Body of pancreas (tissue), 4 donors: ENCODE measurements at regions not wholly inside any gene's neighbourhood (a gene's known extent, or its start where the extent isn't known, plus 50 kb on each side); places are given as distances from the start of the nearest gene placed in this dataset.

Experiments used
- ATAC-seq: fragments of 150-250 bp; one replicate; pipeline ENCODE4 v1.9.1; 2016
- DNase-seq, 4 donors: peaks; one replicate each; pipeline ENCODE4 v3.0.0-alpha.2; 2019
- H3K27ac ChIP-seq, 4 donors: fragments of 200-600 bp; sonication (generic); 1 replicate in 3 of 4; 2 replicates in 1 of 4; pipeline versions ENCODE4 v1.5.1 to v1.6.1; 2016 to 2019; ENCODE audit warnings: mild to moderate bottlenecking in 1 of 4, mixed read lengths in 1 of 4, moderate library complexity in 1 of 4
- H3K27me3 ChIP-seq, 2 donors: fragments of 200-600 bp; sonication (generic); one replicate each; pipeline ENCODE4 v1.6.0; 2016; ENCODE audit warnings: mild to moderate bottlenecking in 1 of 2
- H3K36me3 ChIP-seq, 2 donors: fragments of 200-600 bp; sonication (generic); replicated peaks in 1 of 2; 2 replicates each; pipeline ENCODE4 v1.5.1; 2016; ENCODE audit warnings: low read depth in 2 of 2; ENCODE audit not compliant: insufficient read depth in 1 of 2
- H3K4me1 ChIP-seq: fragments of 200-600 bp; sonication (generic); one replicate; pipeline ENCODE4 v1.6.0; 2016
- H3K4me3 ChIP-seq, 2 donors: fragments of 200-600 bp; sonication (generic); 1 replicate in 1 of 2; 2 replicates in 1 of 2; pipeline ENCODE4 v1.5.1; 2016 to 2019
- H3K9me3 ChIP-seq, 3 donors: fragments of 200-600 bp; sonication (generic); 1 replicate in 2 of 3; 2 replicates in 1 of 3; pipeline ENCODE4 v1.5.1; 2016
- CTCF ChIP-seq, 7 experiments: fragments of 450-650 bp in 4 of 7; fragments of 200-600 bp in 3 of 7; sonication (generic) in 3 of 7; IDR thresholded peaks; one replicate each; pipeline ENCODE4 v1.5.1; 2016 to 2019; ENCODE audit warnings: antibody characterized with exemption in 7 of 7
- POLR2A ChIP-seq, 3 donors: fragments of 450-650 bp; IDR thresholded peaks; one replicate each; pipeline ENCODE4 v1.6.1; 2016; ENCODE audit warnings: antibody characterized with exemption in 3 of 3, mild to moderate bottlenecking in 2 of 3
- WGBS, 2 donors: methylation state at CpG; one replicate each; pipeline ENCODE4 v1.1.5; 2017; 5-methylcytosine and 5-hydroxymethylcytosine counted together
- intact Hi-C: fragments of 100-400 bp; cut with DNase I; formaldehyde crosslinking; loops from one replicate; pipeline ENCODE4 v1.15.1; 2023

DNA sequence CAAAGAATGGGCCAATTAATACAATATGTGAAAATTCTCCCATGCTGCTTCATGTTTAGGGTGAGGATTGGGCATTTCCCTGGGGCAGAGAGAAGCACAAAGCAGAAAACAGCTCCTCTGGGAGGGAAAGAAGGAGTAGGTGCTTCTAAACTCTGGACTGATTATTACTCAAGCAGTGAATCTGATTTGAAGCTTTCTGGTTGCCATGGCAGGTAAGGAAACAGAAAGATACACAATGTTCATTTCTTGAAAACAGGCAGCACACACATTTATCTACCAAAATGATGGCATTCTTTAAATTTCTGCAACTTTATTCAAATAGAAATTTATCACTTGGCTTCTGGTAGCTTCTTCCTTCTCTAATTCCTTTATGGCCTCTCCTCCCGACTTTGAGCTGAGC, 305.4 kb upstream of the CHD6 start:
- DNase-seq, result no peak
- peaks cover 0 to 13% of the 10 kb centered on the region in 2 donors for H3K27me3 ChIP-seq
- no peak for ATAC-seq
- H3K4me3 ChIP-seq, result no peak overlapping the region
- no peak overlapping the region for H3K27ac ChIP-seq
- intact Hi-C loops, result no loop called here
- TF ChIP-seq POLR2A (IDR thresholded peaks at IDR 0.05), result no peak
- no peak for TF ChIP-seq CTCF (IDR thresholded peaks at IDR 0.05)
- H3K4me1 ChIP-seq, result no peaks in the 10 kb centered on the region
- no peaks in the 10 kb centered on the region for H3K36me3 ChIP-seq
- no peaks in the 10 kb centered on the region for H3K9me3 ChIP-seq
- WGBS, 2 donors, result 20 to 31% methylated on average over 1 of the region's 1 CpG

DNA sequence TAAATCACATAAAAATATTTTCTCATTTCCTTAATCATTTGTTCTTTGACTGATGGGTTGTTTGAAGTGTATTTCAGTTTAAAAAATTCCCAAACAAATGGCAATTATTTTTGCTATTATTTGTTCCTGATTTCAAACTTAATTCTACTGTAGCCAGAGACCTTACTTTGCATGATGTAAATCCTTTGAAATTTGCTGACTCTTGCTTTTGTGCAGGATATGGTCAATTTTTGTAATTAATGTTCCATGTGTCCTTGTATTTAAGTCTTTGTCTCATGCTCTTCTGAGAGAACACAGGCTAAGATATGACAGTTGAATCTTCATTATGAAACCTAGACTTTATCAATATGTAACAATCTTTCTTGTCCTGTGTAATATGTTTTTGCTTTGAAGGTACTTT, 295.0 kb upstream of the CHD6 start:
- DNase-seq (no peak), ATAC-seq (no peak)
- no peaks in the 10 kb centered on the region for H3K27me3 ChIP-seq
- no peaks in the 10 kb centered on the region for H3K4me1 ChIP-seq
- intact Hi-C loops, result no loop called here
- H3K9me3 ChIP-seq, result peaks cover 0 to 7% (median 0%) of the 10 kb centered on the region in 3 donors
- H3K36me3 ChIP-seq, result no peaks in the 10 kb centered on the region
- TF ChIP-seq POLR2A (IDR thresholded peaks at IDR 0.05) (no peak), CTCF (IDR thresholded peaks at IDR 0.05) (no peak)
- H3K4me3 ChIP-seq, result no peak overlapping the region
- H3K27ac ChIP-seq, result no peak overlapping the region

DNA sequence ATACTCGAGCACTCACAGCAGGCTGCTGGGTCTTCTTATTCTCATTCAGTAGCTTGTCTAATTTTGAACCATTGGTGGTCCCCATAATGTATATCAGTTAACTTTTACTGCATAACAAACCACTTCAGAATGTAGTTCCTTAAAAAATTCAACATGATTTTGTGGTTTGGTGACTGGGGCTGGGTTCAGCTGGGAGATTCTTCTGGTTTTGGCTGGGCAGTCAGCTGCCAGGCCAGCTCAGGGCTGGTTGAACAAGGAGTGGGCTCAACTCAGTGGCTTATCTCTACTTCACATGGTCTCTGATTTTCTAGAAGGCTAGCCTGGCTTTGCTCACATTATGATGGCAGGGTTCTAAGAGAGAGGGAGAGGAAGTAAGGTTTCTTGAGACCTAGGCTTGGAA, 292.4 kb upstream of the CHD6 start:
- H3K4me3 ChIP-seq, result no peak overlapping the region
- DNase-seq (no peak), ATAC-seq (no peak)
- H3K27me3 ChIP-seq, result no peaks in the 10 kb centered on the region
- intact Hi-C loops, result no loop called here
- no peak overlapping the region for H3K27ac ChIP-seq
- no peaks in the 10 kb centered on the region for H3K36me3 ChIP-seq
- TF ChIP-seq POLR2A (IDR thresholded peaks at IDR 0.05), result no peak
- no peak for TF ChIP-seq CTCF (IDR thresholded peaks at IDR 0.05)
- WGBS, 2 donors, result 68 to 74% methylated on average over 1 of the region's 1 CpG
- peaks cover 0 to 7% (median 0%) of the 10 kb centered on the region in 3 donors for H3K9me3 ChIP-seq
- H3K4me1 ChIP-seq, result no peaks in the 10 kb centered on the region

- 58 to 84% methylated on average over 4 of the region's 4 CpGs for WGBS, 2 donors
- Histone ChIP-seq H3K36me3 (no peaks in the 10 kb centered on the region), H3K4me3 (no peak overlapping the region), H3K9me3 (no peaks in the 10 kb centered on the region), H3K4me1 (no peaks in the 10 kb centered on the region), H3K27ac (no peak overlapping the region), H3K27me3 (no peaks in the 10 kb centered on the region)
- no peak for ATAC-seq
- no peak for DNase-seq
- intact Hi-C loops, result no loop called here
- TF ChIP-seq POLR2A (IDR thresholded peaks at IDR 0.05) (no peak), CTCF (IDR thresholded peaks at IDR 0.05) (no peak)
These were observed 287.0 kb upstream of the CHD6 start for GRCh38 chr20:41905199-41905598.

GRCh38 chr20:41903586-41903985, 285.4 kb upstream of the CHD6 start:
- no peak overlapping the region for H3K27ac ChIP-seq
- 52 to 62% methylated on average over 4 of the region's 4 CpGs for WGBS, 2 donors
- ATAC-seq (no peak), DNase-seq (no peak)
- no peaks in the 10 kb centered on the region for H3K36me3 ChIP-seq
- no peaks in the 10 kb centered on the region for H3K27me3 ChIP-seq
- TF ChIP-seq CTCF (IDR thresholded peaks at IDR 0.05) (no peak), POLR2A (IDR thresholded peaks at IDR 0.05) (no peak)
- intact Hi-C loops, result no loop called here
- no peaks in the 10 kb centered on the region for H3K9me3 ChIP-seq
- H3K4me3 ChIP-seq, result no peak overlapping the region
- no peaks in the 10 kb centered on the region for H3K4me1 ChIP-seq
